ENCODE measurements at regions not wholly inside any gene's neighbourhood (a gene's known extent, or its start where the extent isn't known, plus 50 kb on each side); places are given as distances from the start of the nearest gene placed in this dataset.

DNA sequence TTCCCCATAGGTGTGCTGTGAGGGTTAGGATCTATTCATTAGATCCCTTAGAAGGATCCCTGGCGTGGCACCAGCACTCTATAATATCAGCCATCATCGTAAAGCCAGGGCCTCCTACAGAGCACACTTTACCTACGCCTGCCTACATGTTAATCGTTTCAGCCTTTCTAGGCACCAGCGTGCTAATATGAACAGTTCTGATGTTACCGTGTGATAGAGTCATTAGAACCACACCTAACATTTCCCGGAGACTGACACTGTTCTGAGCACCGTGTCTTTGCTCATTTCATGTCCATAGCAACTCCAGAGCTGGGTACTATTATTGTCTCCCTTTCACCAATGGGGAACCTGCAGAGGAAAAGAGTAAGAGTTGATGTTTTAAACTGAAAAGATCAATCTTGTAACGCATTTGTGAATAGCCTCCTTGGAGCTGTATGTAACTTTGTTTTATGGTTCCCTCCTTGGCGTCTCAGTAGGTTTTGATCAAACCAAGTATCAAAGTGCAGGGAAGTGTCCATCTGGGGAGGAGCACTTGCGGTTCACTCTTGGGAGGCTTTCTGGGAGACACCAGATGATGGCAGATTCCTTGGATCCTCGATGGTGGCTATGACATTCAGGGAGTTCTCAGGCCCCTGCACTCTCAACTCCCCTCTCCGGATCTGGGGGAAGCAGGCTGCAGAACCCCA is 73.8 kb upstream of the KCNG1 start:
- no peak for DNase-seq (ENCODE audit: low read depth in 2 of 2)

GRCh38 chr20:51095633-51096521 is 73.0 kb upstream of the KCNG1 start:
- no peak for DNase-seq (ENCODE audit: low read depth in 2 of 2)

DNA sequence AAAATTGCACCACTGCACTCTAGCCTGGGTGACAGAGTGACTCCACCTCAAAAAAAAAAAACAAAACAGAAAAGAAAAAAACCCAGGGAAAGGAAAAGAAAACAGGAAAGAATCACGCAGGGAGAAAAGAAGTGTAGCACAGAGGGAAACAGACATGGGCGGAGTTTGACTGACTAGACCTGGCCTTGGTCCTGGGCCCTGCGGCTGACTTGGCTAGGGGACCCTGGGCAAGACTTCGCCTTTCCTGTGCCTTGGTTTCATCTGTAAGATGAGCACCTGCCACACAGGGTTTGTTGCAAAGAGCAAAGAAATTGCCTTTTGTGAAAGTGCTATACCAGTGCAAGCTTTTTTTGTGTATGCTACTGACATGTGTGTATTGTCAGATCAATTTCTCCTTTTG is 71.3 kb upstream of the KCNG1 start:
- no peak for DNase-seq (ENCODE audit: low read depth in 2 of 2)

- DNase-seq (ENCODE audit: low read depth in 2 of 2): no peak
These were observed 70.4 kb upstream of the KCNG1 start for GRCh38 chr20:51093240-51093763.

GRCh38 chr20:51092338-51092737 is 69.4 kb upstream of the KCNG1 start:
- DNase-seq (ENCODE audit: low read depth in 2 of 2): no peak

DNA sequence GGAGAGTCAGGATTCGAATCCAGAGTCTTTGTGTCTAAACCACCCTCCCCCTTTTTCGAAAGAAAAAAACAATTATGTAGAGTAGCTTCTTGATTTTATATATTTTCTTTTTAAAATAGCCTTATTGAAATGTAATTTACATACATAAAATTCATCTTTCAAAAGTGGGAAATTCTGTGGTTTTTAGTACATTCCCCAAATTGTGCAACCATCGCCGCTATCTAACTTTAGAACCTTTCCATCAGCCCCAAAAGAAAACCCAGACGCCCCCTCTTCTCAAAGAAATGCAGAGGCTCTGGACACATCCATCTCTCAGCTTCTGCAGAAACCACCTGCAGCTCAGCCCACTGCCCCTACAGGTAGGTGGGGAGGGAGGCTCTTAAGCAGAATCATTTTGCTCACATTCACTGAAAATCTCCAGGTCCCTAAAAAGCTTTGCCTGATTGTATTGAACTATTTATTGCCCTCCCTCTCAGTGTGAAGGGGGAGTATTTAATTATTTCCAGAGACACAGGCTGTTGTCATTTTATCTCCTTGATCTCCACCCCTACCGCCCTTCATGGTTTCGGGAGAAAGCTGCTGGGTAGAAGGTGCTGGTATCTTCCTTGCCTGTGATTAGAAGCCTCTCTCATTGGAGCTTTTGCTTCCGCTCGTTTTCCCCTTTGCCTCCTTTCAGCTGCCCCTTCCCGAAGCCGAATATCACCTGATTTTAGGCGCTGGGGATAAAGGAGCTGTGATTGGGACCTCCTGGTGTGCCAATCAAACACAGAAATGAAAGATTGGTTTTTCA is 68.7 kb upstream of the KCNG1 start:
- DNase-seq (ENCODE audit: low read depth in 2 of 2): no peak

DNA sequence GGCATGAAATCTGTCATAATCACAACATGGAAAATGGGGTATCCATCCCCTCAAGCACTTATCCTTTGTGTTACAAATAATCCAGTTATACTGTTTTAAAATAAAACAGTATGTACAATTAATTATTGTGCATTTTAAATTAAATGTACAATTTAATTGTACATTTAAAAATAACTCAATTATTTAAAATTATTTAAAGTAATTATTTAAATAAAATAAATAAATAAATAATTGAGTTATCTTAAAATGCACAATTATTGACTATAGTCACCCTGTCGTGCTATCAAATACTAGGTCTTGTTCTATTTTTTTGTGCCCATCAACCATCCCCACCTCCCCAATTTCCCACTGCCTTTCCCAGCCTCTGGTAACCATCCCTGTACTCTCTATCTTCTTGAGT is 66.9 kb upstream of the KCNG1 start:
- DNase-seq (ENCODE audit: low read depth in 2 of 2): no peak

GRCh38 chr20:51089272-51089781 is 66.4 kb upstream of the KCNG1 start:
- no peak for DNase-seq (ENCODE audit: low read depth in 2 of 2)

DNA sequence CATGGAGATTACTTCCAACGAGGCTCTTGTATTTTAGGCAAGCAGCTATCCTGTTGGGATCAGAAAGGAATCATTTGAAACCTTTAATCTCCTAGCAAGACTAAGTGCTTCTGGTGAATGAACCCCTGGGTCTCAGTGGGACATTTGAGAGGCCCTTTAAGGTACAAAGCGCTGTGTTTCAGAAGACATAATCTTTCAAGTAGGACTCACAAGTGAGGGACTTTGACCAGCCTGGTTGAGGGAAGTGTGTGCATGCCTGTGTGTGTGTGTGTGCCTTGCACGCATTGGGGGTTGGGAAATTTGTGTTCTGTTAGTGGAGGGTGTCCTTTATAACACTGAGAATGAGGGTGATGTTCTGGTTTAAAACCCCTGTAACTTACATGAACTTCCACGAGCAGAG is 64.4 kb upstream of the KCNG1 start:
- no peak for DNase-seq (ENCODE audit: low read depth in 2 of 2)

GRCh38 chr20:51085769-51086168 is 62.9 kb upstream of the KCNG1 start:
- no peak for DNase-seq (ENCODE audit: low read depth in 2 of 2)

DNA sequence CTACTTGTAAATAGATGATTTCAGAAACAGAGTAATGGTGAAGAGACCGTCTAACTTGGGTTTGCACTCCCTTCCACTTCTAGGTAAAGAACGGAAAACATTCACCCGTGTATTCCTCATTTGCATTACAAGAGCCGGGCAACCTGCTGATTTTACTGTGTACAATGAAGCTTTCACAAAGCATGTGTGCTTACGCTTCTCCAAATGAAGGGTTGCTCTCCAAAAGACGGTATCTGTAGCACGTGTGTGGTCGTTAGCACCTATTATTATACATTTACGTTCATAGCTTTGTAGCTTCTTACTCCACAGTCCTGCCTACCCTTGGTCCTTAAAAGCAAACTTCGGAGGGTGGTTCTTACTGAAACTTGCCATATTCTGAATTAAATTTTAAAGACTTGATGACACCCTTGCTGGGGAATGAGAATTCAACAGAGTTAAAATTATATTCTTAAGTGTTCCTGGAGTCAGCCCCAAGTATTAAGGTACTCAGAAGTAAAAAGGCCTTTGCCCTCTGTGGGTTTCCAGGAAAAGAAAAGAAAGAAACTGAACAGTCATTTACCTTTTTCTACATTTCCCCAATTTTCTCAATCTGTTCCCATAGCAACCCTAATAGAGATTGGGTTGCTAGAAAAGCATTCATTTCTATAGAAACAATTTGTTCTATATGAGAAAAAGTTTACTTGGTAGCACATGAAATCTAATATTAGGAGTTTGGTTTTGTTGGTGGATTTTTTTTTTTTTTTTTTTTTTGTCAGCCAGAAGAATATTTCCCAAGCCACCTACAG is 61.9 kb upstream of the KCNG1 start:
- DNase-seq (ENCODE audit: low read depth in 2 of 2): no peak

DNA sequence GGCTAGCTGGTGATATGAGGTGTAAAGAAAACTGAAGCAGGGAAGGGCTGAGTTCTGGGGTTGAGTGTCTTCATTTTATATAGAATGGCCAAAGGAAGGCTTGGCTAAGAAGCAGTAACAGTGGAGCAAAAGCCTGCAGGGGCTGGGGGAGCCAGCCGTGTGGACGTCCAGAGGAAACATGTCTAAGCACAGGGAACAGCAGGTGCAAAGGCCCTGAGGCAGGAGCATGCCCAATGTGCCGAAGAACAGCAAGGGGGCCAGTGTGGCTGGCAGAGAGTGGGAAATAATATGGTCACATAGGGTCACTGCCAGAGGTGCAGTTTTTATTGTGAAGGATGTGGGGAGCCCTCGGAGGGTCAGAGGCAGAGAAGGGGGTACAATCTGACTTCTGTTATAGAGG is 60.5 kb upstream of the KCNG1 start:
- no peak for DNase-seq (ENCODE audit: low read depth in 2 of 2)

GRCh38 chr20:51082988-51083387 is 60.1 kb upstream of the KCNG1 start:
- no peak for DNase-seq (ENCODE audit: low read depth in 2 of 2)

GRCh38 chr20:51080516-51080915 is 57.6 kb upstream of the KCNG1 start:
- no peak for DNase-seq (ENCODE audit: low read depth in 2 of 2)

DNA sequence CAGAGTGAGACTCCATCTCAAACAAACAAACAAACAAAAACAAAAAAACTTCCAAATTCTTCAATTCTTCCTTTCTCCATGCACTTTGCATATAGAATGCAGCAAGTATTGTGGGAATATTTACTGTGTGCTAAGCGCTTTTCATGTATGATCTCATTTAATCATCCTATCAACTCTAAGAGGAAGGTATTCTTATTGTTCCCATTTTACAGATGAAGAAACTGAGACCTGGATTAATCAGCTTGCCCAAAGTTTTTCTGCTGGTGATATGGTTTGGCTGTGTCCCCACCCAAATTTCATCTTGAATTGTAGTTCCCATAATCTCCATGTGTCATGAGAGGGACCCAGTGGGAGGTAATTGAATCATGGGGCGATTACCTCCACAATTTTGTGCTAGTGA is 56.6 kb upstream of the KCNG1 start:
- DNase-seq (ENCODE audit: low read depth in 2 of 2): no peak

- DNase-seq (ENCODE audit: low read depth in 2 of 2): no peak
These were observed 54.8 kb upstream of the KCNG1 start for GRCh38 chr20:51077686-51078060.

DNA sequence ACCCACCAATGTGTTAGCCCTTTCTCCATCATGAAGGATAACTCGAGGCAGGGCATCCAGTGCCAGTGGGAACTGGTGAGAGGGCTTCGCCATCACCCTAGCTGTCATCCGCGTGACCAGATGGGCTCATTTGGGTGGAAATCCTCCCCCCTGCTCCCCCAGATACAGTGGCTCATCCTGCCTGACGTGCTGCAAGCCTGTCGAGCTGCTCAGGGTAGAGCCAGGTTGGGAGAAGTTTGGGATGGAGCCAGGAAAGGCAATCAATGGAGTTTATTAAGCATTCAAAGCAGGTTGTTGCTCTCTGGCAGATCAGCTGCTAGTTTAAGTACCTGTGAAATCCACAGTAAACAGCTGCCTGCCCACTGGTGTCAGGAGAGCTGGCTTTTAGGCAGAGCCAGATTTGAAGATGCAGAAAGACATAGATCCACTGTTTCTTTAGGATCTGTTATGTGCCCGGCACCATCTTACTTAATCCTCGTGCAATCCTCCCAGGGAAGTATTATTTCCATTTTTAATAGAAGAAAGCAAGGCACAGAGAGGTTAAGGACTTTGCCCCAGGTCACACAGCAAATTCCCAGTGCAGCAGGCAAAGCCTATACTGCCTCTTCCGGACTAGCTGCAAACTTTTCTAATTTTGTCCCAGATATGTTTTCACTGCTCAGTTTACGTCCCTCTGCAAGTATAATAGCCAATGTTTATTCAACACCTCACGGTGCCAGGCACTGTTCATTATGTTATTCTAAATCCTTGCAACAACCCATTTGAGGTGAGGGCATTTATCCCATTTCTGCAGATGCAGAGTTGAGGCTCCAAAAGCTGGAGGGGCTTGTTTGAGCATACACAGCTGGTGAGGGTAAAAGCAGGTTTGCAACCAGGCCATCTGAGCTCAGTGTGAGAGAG is 54.1 kb upstream of the KCNG1 start:
- no peak for DNase-seq (ENCODE audit: low read depth in 2 of 2)

GRCh38 chr20:51074062-51074461 is 51.2 kb upstream of the KCNG1 start:
- no peak for DNase-seq (ENCODE audit: low read depth in 2 of 2)
